ENCODE measurements at regions not wholly inside any gene's neighbourhood (a gene's known extent, or its start where the extent isn't known, plus 50 kb on each side); places are given as distances from the start of the nearest gene placed in this dataset.

- Histone ChIP-seq H3K9me3 (ENCODE audit: control insufficient read depth, low read length) (no peaks in the 10 kb centered on the region), H3K27ac (ENCODE audit: low read depth in 1 of 2, low read length in 2 of 2) (no peak overlapping the region), H3K36me3 (ENCODE audit: control insufficient read depth in 1 of 2, insufficient read depth in 2 of 2, low read length in 1 of 2) (no peaks in the 10 kb centered on the region), H3K4me1 (ENCODE audit: control insufficient read depth in 1 of 2, insufficient read depth in 2 of 2, low read length in 2 of 2) (no peaks in the 10 kb centered on the region), H3K27me3 (ENCODE audit: control insufficient read depth in 1 of 2, insufficient read depth in 2 of 2, low read length in 1 of 2) (no peaks in the 10 kb centered on the region), H3K4me3 (ENCODE audit: low read length in 2 of 2) (no peak overlapping the region)
- intact Hi-C loops (cut with DNase I): no loop called here
- ATAC-seq (ENCODE audit: low FRiP score): no peak
- WGBS, 2 donors: 91 to 94% methylated on average over 4 of the region's 4 CpGs
- DNase-seq: no peak
These were observed 166.0 kb upstream of the MDFIC start for GRCh38 chr7:114755856-114756255.

- no peak overlapping the region for H3K27ac ChIP-seq (ENCODE audit: low read depth in 1 of 2, low read length in 2 of 2)
- no peak for ATAC-seq (ENCODE audit: low FRiP score)
- H3K27me3 ChIP-seq (ENCODE audit: control insufficient read depth in 1 of 2, insufficient read depth in 2 of 2, low read length in 1 of 2): no peaks in the 10 kb centered on the region
- 89 to 91% methylated on average over 4 of the region's 4 CpGs for WGBS, 2 donors
- H3K4me1 ChIP-seq (ENCODE audit: control insufficient read depth in 1 of 2, insufficient read depth in 2 of 2, low read length in 2 of 2): no peaks in the 10 kb centered on the region
- H3K36me3 ChIP-seq (ENCODE audit: control insufficient read depth in 1 of 2, insufficient read depth in 2 of 2, low read length in 1 of 2): no peaks in the 10 kb centered on the region
- intact Hi-C loops (cut with DNase I): no loop called here
- no peak for DNase-seq
- no peaks in the 10 kb centered on the region for H3K9me3 ChIP-seq (ENCODE audit: control insufficient read depth, low read length)
- no peak overlapping the region for H3K4me3 ChIP-seq (ENCODE audit: low read length in 2 of 2)
These were observed 163.2 kb upstream of the MDFIC start for GRCh38 chr7:114758661-114759227.

DNA sequence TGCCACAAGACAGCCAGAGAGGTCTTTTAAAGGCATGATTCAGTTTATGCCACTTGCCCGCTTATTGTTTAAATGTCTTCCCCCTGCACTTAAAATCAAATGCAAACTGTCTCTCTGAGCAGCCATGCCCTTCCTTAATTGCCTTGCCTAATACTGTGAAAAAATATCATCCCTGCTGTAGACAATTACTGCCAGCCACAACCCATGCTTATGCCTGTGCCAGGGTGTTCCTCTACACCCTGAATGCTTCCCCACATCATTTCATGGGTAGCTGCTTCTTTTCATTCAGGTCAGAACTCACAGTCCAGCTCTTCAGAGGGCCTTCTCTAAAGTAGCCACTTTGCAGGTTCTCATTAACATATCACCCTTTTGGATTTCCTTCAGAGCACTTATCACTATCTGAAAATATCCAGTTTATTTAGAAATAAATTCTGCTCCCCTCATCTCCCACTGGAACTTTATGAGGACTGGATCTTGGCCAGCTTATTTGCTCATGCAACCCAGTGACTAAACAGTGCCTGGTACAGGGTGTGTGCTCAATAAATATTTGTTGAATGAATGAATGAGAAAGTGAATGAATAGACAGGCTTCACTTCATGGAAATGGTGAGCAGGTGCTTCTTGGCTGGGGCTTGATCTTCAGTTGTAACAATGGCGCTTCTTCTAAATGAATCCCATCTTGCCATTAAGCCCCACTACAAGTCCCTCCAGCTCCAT lies 162.4 kb upstream of the MDFIC start:
- no peaks in the 10 kb centered on the region for H3K4me1 ChIP-seq (ENCODE audit: control insufficient read depth in 1 of 2, insufficient read depth in 2 of 2, low read length in 2 of 2)
- intact Hi-C loops (cut with DNase I): no loop called here
- H3K9me3 ChIP-seq (ENCODE audit: control insufficient read depth, low read length): no peaks in the 10 kb centered on the region
- ATAC-seq (ENCODE audit: low FRiP score) (no peak), DNase-seq (no peak)
- H3K27ac ChIP-seq (ENCODE audit: low read depth in 1 of 2, low read length in 2 of 2): no peak overlapping the region
- H3K36me3 ChIP-seq (ENCODE audit: control insufficient read depth in 1 of 2, insufficient read depth in 2 of 2, low read length in 1 of 2): no peaks in the 10 kb centered on the region
- 97% methylated on average over 2 of the region's 2 CpGs for WGBS, 2 donors
- no peak overlapping the region for H3K4me3 ChIP-seq (ENCODE audit: low read length in 2 of 2)
- H3K27me3 ChIP-seq (ENCODE audit: control insufficient read depth in 1 of 2, insufficient read depth in 2 of 2, low read length in 1 of 2): no peaks in the 10 kb centered on the region

- Histone ChIP-seq H3K4me3 (ENCODE audit: low read length in 2 of 2) (no peak overlapping the region), H3K4me1 (ENCODE audit: control insufficient read depth in 1 of 2, insufficient read depth in 2 of 2, low read length in 2 of 2) (no peaks in the 10 kb centered on the region), H3K27ac (ENCODE audit: low read depth in 1 of 2, low read length in 2 of 2) (no peak overlapping the region), H3K36me3 (ENCODE audit: control insufficient read depth in 1 of 2, insufficient read depth in 2 of 2, low read length in 1 of 2) (no peaks in the 10 kb centered on the region), H3K9me3 (ENCODE audit: control insufficient read depth, low read length) (no peaks in the 10 kb centered on the region), H3K27me3 (ENCODE audit: control insufficient read depth in 1 of 2, insufficient read depth in 2 of 2, low read length in 1 of 2) (no peaks in the 10 kb centered on the region)
- no peak for DNase-seq
- 88 to 95% methylated on average over 2 of the region's 2 CpGs for WGBS, 2 donors
- ATAC-seq (ENCODE audit: low FRiP score): no peak
- intact Hi-C loops (cut with DNase I): no loop called here
These were observed 161.4 kb upstream of the MDFIC start for GRCh38 chr7:114760477-114760876.

- Histone ChIP-seq H3K4me3 (ENCODE audit: low read length in 2 of 2) (no peak overlapping the region), H3K4me1 (ENCODE audit: control insufficient read depth in 1 of 2, insufficient read depth in 2 of 2, low read length in 2 of 2) (no peaks in the 10 kb centered on the region), H3K27ac (ENCODE audit: low read depth in 1 of 2, low read length in 2 of 2) (no peak overlapping the region), H3K9me3 (ENCODE audit: control insufficient read depth, low read length) (no peaks in the 10 kb centered on the region), H3K27me3 (ENCODE audit: control insufficient read depth in 1 of 2, insufficient read depth in 2 of 2, low read length in 1 of 2) (no peaks in the 10 kb centered on the region), H3K36me3 (ENCODE audit: control insufficient read depth in 1 of 2, insufficient read depth in 2 of 2, low read length in 1 of 2) (no peaks in the 10 kb centered on the region)
- intact Hi-C loops (cut with DNase I): no loop called here
- no peak for DNase-seq
- WGBS, 2 donors: 74 to 77% methylated on average over 2 of the region's 2 CpGs
- no peak for ATAC-seq (ENCODE audit: low FRiP score)
These were observed 159.9 kb upstream of the MDFIC start for GRCh38 chr7:114761973-114762372.

- H3K27me3 ChIP-seq (ENCODE audit: control insufficient read depth in 1 of 2, insufficient read depth in 2 of 2, low read length in 1 of 2): no peaks in the 10 kb centered on the region
- DNase-seq (no peak), ATAC-seq (ENCODE audit: low FRiP score) (no peak)
- intact Hi-C loops (cut with DNase I): no loop called here
- H3K27ac ChIP-seq (ENCODE audit: low read depth in 1 of 2, low read length in 2 of 2): no peak overlapping the region
- WGBS, 2 donors: 66 to 75% methylated on average over 2 of the region's 2 CpGs
- no peak overlapping the region for H3K4me3 ChIP-seq (ENCODE audit: low read length in 2 of 2)
- no peaks in the 10 kb centered on the region for H3K36me3 ChIP-seq (ENCODE audit: control insufficient read depth in 1 of 2, insufficient read depth in 2 of 2, low read length in 1 of 2)
- no peaks in the 10 kb centered on the region for H3K4me1 ChIP-seq (ENCODE audit: control insufficient read depth in 1 of 2, insufficient read depth in 2 of 2, low read length in 2 of 2)
- no peaks in the 10 kb centered on the region for H3K9me3 ChIP-seq (ENCODE audit: control insufficient read depth, low read length)
These were observed 156.4 kb upstream of the MDFIC start for GRCh38 chr7:114765331-114766040.

- no peaks in the 10 kb centered on the region for H3K27me3 ChIP-seq (ENCODE audit: control insufficient read depth in 1 of 2, insufficient read depth in 2 of 2, low read length in 1 of 2)
- 93 to 95% methylated on average over 5 of the region's 5 CpGs for WGBS, 2 donors
- H3K4me1 ChIP-seq (ENCODE audit: control insufficient read depth in 1 of 2, insufficient read depth in 2 of 2, low read length in 2 of 2): no peaks in the 10 kb centered on the region
- no peak overlapping the region for H3K27ac ChIP-seq (ENCODE audit: low read depth in 1 of 2, low read length in 2 of 2)
- H3K4me3 ChIP-seq (ENCODE audit: low read length in 2 of 2): no peak overlapping the region
- ATAC-seq (ENCODE audit: low FRiP score) (no peak), DNase-seq (no peak)
- H3K9me3 ChIP-seq (ENCODE audit: control insufficient read depth, low read length): no peaks in the 10 kb centered on the region
- intact Hi-C loops (cut with DNase I): no loop called here
- no peaks in the 10 kb centered on the region for H3K36me3 ChIP-seq (ENCODE audit: control insufficient read depth in 1 of 2, insufficient read depth in 2 of 2, low read length in 1 of 2)
These were observed 155.9 kb upstream of the MDFIC start for GRCh38 chr7:114766041-114766356.

DNA sequence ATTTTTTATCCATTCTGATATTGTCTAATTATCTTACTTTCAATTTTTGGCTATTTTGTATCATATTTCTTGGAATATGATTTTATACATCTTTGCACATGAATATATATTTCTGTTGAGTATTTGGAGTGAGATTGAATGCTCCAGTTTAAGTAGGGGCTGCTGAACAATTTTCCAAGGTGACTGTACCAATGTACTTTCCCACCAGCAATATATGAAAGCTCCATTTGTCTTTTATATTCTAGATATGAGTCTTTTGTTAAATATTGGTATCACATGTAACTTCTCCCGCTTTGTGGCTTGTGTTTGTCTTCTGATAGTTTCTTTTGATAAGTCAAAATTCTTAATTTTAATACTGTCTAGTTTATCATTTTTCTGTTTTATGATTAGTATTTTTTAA lies 144.6 kb upstream of the MDFIC start:
- DNase-seq (no peak), ATAC-seq (ENCODE audit: low FRiP score) (no peak)
- WGBS, 2 donors: 94 to 100% methylated on average over 1 of the region's 1 CpG
- intact Hi-C loops (cut with DNase I): no loop called here
- no peaks in the 10 kb centered on the region for H3K27me3 ChIP-seq (ENCODE audit: control insufficient read depth in 1 of 2, insufficient read depth in 2 of 2, low read length in 1 of 2)
- H3K36me3 ChIP-seq (ENCODE audit: control insufficient read depth in 1 of 2, insufficient read depth in 2 of 2, low read length in 1 of 2): peaks cover 0 to 2% of the 10 kb centered on the region in 2 donors
- H3K4me1 ChIP-seq (ENCODE audit: control insufficient read depth in 1 of 2, insufficient read depth in 2 of 2, low read length in 2 of 2): no peaks in the 10 kb centered on the region
- no peaks in the 10 kb centered on the region for H3K9me3 ChIP-seq (ENCODE audit: control insufficient read depth, low read length)
- H3K27ac ChIP-seq (ENCODE audit: low read depth in 1 of 2, low read length in 2 of 2): no peak overlapping the region
- H3K4me3 ChIP-seq (ENCODE audit: low read length in 2 of 2): no peak overlapping the region

DNA sequence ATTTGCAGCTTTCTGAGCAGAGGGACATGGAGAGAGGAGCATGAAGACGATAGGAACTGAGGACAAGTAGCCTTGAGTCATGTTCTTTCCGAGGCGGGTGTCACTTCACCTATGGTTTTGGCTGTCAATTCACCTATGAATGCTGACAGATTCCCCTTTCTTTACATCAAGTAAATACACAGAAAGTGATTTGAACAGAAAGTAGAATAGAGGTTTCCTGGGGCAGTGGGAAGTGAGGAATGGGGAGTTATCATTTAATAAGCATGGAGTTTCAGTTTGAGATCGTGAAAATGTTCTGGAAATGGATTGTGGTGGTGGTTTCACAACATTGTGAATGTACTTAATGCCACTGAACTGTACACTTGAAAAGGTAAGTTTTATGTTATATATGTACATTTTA lies 138.4 kb upstream of the MDFIC start:
- no peak overlapping the region for H3K27ac ChIP-seq (ENCODE audit: low read depth in 1 of 2, low read length in 2 of 2)
- intact Hi-C loops (cut with DNase I): no loop called here
- no peaks in the 10 kb centered on the region for H3K9me3 ChIP-seq (ENCODE audit: control insufficient read depth, low read length)
- DNase-seq (no peak), ATAC-seq (ENCODE audit: low FRiP score) (no peak)
- peaks cover 0 to 1% of the 10 kb centered on the region in 2 donors for H3K4me1 ChIP-seq (ENCODE audit: control insufficient read depth in 1 of 2, insufficient read depth in 2 of 2, low read length in 2 of 2)
- 94 to 95% methylated on average over 4 of the region's 4 CpGs for WGBS, 2 donors
- no peak overlapping the region for H3K4me3 ChIP-seq (ENCODE audit: low read length in 2 of 2)
- H3K27me3 ChIP-seq (ENCODE audit: control insufficient read depth in 1 of 2, insufficient read depth in 2 of 2, low read length in 1 of 2): no peaks in the 10 kb centered on the region
- H3K36me3 ChIP-seq (ENCODE audit: control insufficient read depth in 1 of 2, insufficient read depth in 2 of 2, low read length in 1 of 2): no peaks in the 10 kb centered on the region

All from aorta (tissue), 5 donors.